Parathyroid adenoma (tissue), 2 donors: ENCODE measurements at regions not wholly inside any gene's neighbourhood (a gene's known extent, or its start where the extent isn't known, plus 50 kb on each side); places are given as distances from the start of the nearest gene placed in this dataset.

ENCODE experiments used
- H2AFZ ChIP-seq: fragments of 300-600 bp; sonication (generic); one replicate; pipeline ENCODE4 v1.7.0; 2017; ENCODE audit warnings: antibody characterized with exemption, mild to moderate bottlenecking
- H3K27ac ChIP-seq: fragments of 300-600 bp; sonication (generic); one replicate; pipeline ENCODE4 v1.7.0; 2017
- H3K27me3 ChIP-seq: fragments of 300-600 bp; sonication (generic); one replicate; pipeline ENCODE4 v1.7.0; 2017; ENCODE audit warnings: low read length; ENCODE audit not compliant: control insufficient read depth, insufficient read depth
- H3K36me3 ChIP-seq: fragments of 300-600 bp; sonication (generic); one replicate; pipeline ENCODE4 v1.7.0; 2017; ENCODE audit warnings: low read length; ENCODE audit not compliant: control insufficient read depth, insufficient read depth
- H3K4me1 ChIP-seq: fragments of 300-600 bp; sonication (generic); one replicate; pipeline ENCODE4 v1.7.0; 2017; ENCODE audit warnings: control low read depth
- H3K4me2 ChIP-seq: fragments of 300-600 bp; sonication (generic); one replicate; pipeline ENCODE4 v1.7.0; 2017; ENCODE audit warnings: low read length
- H3K4me3 ChIP-seq: fragments of 300-600 bp; sonication (generic); one replicate; pipeline ENCODE4 v1.7.0; 2017; ENCODE audit warnings: low read depth, low read length
- H3K79me2 ChIP-seq: fragments of 300-600 bp; sonication (generic); one replicate; pipeline ENCODE4 v1.7.0; 2017; ENCODE audit warnings: control low read depth
- H3K9ac ChIP-seq: fragments of 300-600 bp; sonication (generic); one replicate; pipeline ENCODE4 v1.7.0; 2017; ENCODE audit warnings: mild to moderate bottlenecking
- H3K9me3 ChIP-seq: fragments of 300-600 bp; sonication (generic); one replicate; pipeline ENCODE4 v1.7.0; 2017; ENCODE audit warnings: low read length; ENCODE audit not compliant: control insufficient read depth
- CTCF ChIP-seq: fragments of 300-600 bp; sonication (generic); IDR thresholded peaks from one replicate; pipeline ENCODE4 v1.7.0; 2017; ENCODE audit warnings: antibody characterized with exemption, mild to moderate bottlenecking
- donor health status: primary hyperparathyroidism.

GRCh38 chr1:36707221-36707620, 224.5 kb upstream of the CSF3R start:
- Histone ChIP-seq H3K27ac (no peak overlapping the region), H3K4me3 (no peak overlapping the region), H3K79me2 (no peaks in the 10 kb centered on the region), H3K27me3 (peaks cover 3% of the 10 kb centered on the region), H2AFZ (no peak overlapping the region), H3K9ac (no peak overlapping the region), H3K4me2 (no peak overlapping the region), H3K36me3 (no peaks in the 10 kb centered on the region), H3K9me3 (no peaks in the 10 kb centered on the region), H3K4me1 (no peaks in the 10 kb centered on the region)
- TF ChIP-seq CTCF = no peak

- peaks cover 3% of the 10 kb centered on the region for H3K27me3 ChIP-seq
- no peak for TF ChIP-seq CTCF
These were observed 223.7 kb upstream of the CSF3R start for GRCh38 chr1:36706416-36706815.

GRCh38 chr1:36705629-36706028, 222.9 kb upstream of the CSF3R start:
- Histone ChIP-seq H3K27me3 (peaks cover 3% of the 10 kb centered on the region), H3K4me1 (no peaks in the 10 kb centered on the region), H3K79me2 (no peaks in the 10 kb centered on the region), H3K4me2 (no peak overlapping the region), H3K36me3 (no peaks in the 10 kb centered on the region), H3K9ac (no peak overlapping the region), H3K9me3 (no peaks in the 10 kb centered on the region), H2AFZ (no peak overlapping the region), H3K4me3 (no peak overlapping the region), H3K27ac (no peak overlapping the region)
- TF ChIP-seq CTCF = no peak

More at GRCh38 chr1:36706416-36706815, 223.7 kb upstream of the CSF3R start:
- no peaks in the 10 kb centered on the region for H3K9me3 ChIP-seq
- no peaks in the 10 kb centered on the region for H3K36me3 ChIP-seq
- H3K4me2 ChIP-seq = no peak overlapping the region
- no peaks in the 10 kb centered on the region for H3K4me1 ChIP-seq
- no peak overlapping the region for H3K4me3 ChIP-seq
- no peak overlapping the region for H2AFZ ChIP-seq
- H3K9ac ChIP-seq = no peak overlapping the region
- no peak overlapping the region for H3K27ac ChIP-seq
- no peaks in the 10 kb centered on the region for H3K79me2 ChIP-seq

- no peak overlapping the region for H3K9ac ChIP-seq
- TF ChIP-seq CTCF = peak; percentile 62
These were observed 221.0 kb upstream of the CSF3R start for GRCh38 chr1:36703526-36704208.

GRCh38 chr1:36702963-36703362, 220.2 kb upstream of the CSF3R start:
- H3K4me2 ChIP-seq = no peak overlapping the region
- H3K9ac ChIP-seq = no peak overlapping the region
- no peak overlapping the region for H3K27ac ChIP-seq
- no peaks in the 10 kb centered on the region for H3K27me3 ChIP-seq
- H2AFZ ChIP-seq = no peak overlapping the region
- no peaks in the 10 kb centered on the region for H3K9me3 ChIP-seq
- no peaks in the 10 kb centered on the region for H3K79me2 ChIP-seq
- no peaks in the 10 kb centered on the region for H3K36me3 ChIP-seq
- no peaks in the 10 kb centered on the region for H3K4me1 ChIP-seq
- TF ChIP-seq CTCF = no peak
- H3K4me3 ChIP-seq = no peak overlapping the region

More at GRCh38 chr1:36703526-36704208, 221.0 kb upstream of the CSF3R start:
- H3K4me3 ChIP-seq = no peak overlapping the region
- H3K9me3 ChIP-seq = no peaks in the 10 kb centered on the region
- H3K4me2 ChIP-seq = no peak overlapping the region
- no peaks in the 10 kb centered on the region for H3K79me2 ChIP-seq
- no peak overlapping the region for H2AFZ ChIP-seq
- H3K27me3 ChIP-seq = no peaks in the 10 kb centered on the region
- no peaks in the 10 kb centered on the region for H3K4me1 ChIP-seq
- no peak overlapping the region for H3K27ac ChIP-seq
- H3K36me3 ChIP-seq = no peaks in the 10 kb centered on the region
